ENCODE measurements at regions not wholly inside any gene's neighbourhood (a gene's known extent, or its start where the extent isn't known, plus 50 kb on each side); places are given as distances from the start of the nearest gene placed in this dataset.

DNA sequence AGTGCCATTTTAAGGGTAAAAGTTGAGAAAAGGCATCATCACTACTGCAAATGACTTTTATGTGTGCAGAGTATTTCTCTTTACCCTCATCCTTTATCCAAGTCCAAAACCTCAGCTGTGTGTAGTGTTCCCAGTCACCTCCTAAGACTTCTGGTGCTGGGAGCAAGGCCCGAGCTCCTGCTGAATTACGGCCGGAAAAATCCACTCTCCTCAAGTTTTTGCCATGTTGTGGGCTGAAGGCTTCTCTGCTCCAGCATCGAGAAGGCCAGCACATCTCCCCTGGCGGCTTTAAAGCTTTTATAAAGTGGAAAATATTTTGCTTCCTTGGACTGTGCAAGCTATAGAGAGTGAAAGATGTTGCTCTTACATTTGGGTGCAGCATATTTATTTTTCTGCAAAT, 153.2 kb upstream of the THBS2 start:
- Histone ChIP-seq H3K27ac (no peak overlapping the region), H3K9me3 (ENCODE audit: insufficient read depth, low read depth) (no peaks in the 10 kb centered on the region), H4K20me1 (ENCODE audit: insufficient read depth) (no peaks in the 10 kb centered on the region), H3K4me3 (no peak overlapping the region), H3K9me2 (ENCODE audit: insufficient read depth) (no peaks in the 10 kb centered on the region), H3K36me3 (ENCODE audit: low read depth) (no peaks in the 10 kb centered on the region), H3F3A (ENCODE audit: insufficient read depth, low read depth) (no peaks in the 10 kb centered on the region), H3K27me3 (ENCODE audit: insufficient read depth, low read depth) (peaks cover 50% of the 10 kb centered on the region), H2AFZ (no peak overlapping the region), H3K79me2 (ENCODE audit: low read depth) (no peaks in the 10 kb centered on the region), H3K4me2 (no peak overlapping the region), H3K4me1 (replicated peaks; ENCODE audit: insufficient read depth) (no peaks in the 10 kb centered on the region)
- ChIA-PET CTCF (no interaction called here), POLR2A (ENCODE audit: unreplicated experiment) (no interaction called here)
- no TSS peak for BruUV-seq (replicated peaks)
- TF ChIP-seq, protein P1, sequence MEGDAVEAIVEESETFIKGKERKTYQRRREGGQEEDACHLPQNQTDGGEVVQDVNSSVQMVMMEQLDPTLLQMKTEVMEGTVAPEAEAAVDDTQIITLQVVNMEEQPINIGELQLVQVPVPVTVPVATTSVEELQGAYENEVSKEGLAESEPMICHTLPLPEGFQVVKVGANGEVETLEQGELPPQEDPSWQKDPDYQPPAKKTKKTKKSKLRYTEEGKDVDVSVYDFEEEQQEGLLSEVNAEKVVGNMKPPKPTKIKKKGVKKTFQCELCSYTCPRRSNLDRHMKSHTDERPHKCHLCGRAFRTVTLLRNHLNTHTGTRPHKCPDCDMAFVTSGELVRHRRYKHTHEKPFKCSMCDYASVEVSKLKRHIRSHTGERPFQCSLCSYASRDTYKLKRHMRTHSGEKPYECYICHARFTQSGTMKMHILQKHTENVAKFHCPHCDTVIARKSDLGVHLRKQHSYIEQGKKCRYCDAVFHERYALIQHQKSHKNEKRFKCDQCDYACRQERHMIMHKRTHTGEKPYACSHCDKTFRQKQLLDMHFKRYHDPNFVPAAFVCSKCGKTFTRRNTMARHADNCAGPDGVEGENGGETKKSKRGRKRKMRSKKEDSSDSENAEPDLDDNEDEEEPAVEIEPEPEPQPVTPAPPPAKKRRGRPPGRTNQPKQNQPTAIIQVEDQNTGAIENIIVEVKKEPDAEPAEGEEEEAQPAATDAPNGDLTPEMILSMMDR (conservative IDR thresholded peaks at IDR 0.05), result no peak
- TF ChIP-seq EZH2 (IDR thresholded peaks at IDR 0.05; ENCODE audit: low read depth), result no peak
- intact Hi-C loops (cut with micrococcal nuclease; ENCODE audit: unreplicated experiment), result no loop called here
- no peak for DNase-seq

DNA sequence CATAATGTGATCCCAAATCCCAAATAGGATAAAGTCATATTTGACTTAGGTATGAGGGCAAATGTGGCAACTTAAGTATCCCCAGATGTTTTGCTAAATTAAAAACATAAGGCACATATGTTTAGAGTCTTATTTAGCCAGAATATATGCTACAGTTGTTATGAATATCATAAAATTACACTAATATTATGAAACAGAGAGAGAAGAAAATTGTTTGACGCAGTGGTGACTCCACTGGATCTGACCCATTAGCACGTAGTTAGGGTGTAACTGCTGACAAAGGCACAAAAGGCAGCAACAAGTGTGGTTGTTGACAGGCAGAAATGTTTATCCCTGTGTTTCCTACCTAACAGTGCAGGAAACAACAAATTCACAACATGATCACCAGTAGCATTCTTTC, 152.4 kb upstream of the THBS2 start:
- Histone ChIP-seq H3K27ac (no peak overlapping the region), H3K9me2 (ENCODE audit: insufficient read depth) (no peaks in the 10 kb centered on the region), H3K79me2 (ENCODE audit: low read depth) (no peaks in the 10 kb centered on the region), H2AFZ (no peak overlapping the region), H3F3A (ENCODE audit: insufficient read depth, low read depth) (no peaks in the 10 kb centered on the region), H4K20me1 (ENCODE audit: insufficient read depth) (no peaks in the 10 kb centered on the region), H3K4me2 (no peak overlapping the region), H3K9me3 (ENCODE audit: insufficient read depth, low read depth) (no peaks in the 10 kb centered on the region), H3K36me3 (ENCODE audit: low read depth) (no peaks in the 10 kb centered on the region), H3K4me1 (replicated peaks; ENCODE audit: insufficient read depth) (no peaks in the 10 kb centered on the region), H3K27me3 (ENCODE audit: insufficient read depth, low read depth) (peaks cover 50% of the 10 kb centered on the region), H3K4me3 (no peak overlapping the region)
- no peak for TF ChIP-seq EZH2 (IDR thresholded peaks at IDR 0.05; ENCODE audit: low read depth)
- TF ChIP-seq, protein P1 (conservative IDR thresholded peaks at IDR 0.05), result no peak
- CTCF ChIA-PET, result no interaction called here
- DNase-seq, result no peak
- intact Hi-C loops (cut with micrococcal nuclease; ENCODE audit: unreplicated experiment), result no loop called here
- POLR2A ChIA-PET (ENCODE audit: unreplicated experiment), result no interaction called here
- BruUV-seq (replicated peaks), result no TSS peak

DNA sequence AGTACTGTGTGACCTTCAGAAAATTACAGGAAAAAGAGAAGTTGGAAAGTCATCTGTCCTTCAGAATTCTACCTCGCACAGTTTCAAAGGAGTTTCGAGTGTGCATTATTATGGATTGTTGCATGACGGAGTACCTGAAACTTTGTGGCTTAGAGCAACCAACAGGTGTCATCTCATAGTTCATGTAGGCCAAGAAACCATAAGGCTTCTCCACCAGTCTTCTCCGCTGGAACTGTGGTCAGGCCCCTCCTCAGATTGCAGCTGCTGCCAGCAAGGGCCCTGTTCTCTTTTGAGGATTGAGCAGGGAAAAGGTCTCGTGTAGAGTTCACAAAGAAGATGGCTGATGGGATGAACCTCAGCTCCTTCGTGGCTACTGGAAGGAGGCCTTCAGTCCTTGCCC, 151.2 kb upstream of the THBS2 start:
- DNase-seq, result no peak
- H3F3A ChIP-seq (ENCODE audit: insufficient read depth, low read depth), result no peaks in the 10 kb centered on the region
- no peak for TF ChIP-seq EZH2 (IDR thresholded peaks at IDR 0.05; ENCODE audit: low read depth)
- TF ChIP-seq, protein P1 (conservative IDR thresholded peaks at IDR 0.05), result no peak
- H3K27me3 ChIP-seq (ENCODE audit: insufficient read depth, low read depth), result peaks cover 53% of the 10 kb centered on the region
- no peaks in the 10 kb centered on the region for H3K9me2 ChIP-seq (ENCODE audit: insufficient read depth)
- no peaks in the 10 kb centered on the region for H4K20me1 ChIP-seq (ENCODE audit: insufficient read depth)
- no peaks in the 10 kb centered on the region for H3K4me1 ChIP-seq (replicated peaks; ENCODE audit: insufficient read depth)
- no peaks in the 10 kb centered on the region for H3K79me2 ChIP-seq (ENCODE audit: low read depth)
- no peaks in the 10 kb centered on the region for H3K36me3 ChIP-seq (ENCODE audit: low read depth)
- CTCF ChIA-PET, result no interaction called here
- BruUV-seq (replicated peaks), result no TSS peak
- POLR2A ChIA-PET (ENCODE audit: unreplicated experiment), result no interaction called here
- no peak overlapping the region for H3K4me3 ChIP-seq
- H3K4me2 ChIP-seq, result no peak overlapping the region
- H3K9me3 ChIP-seq (ENCODE audit: insufficient read depth, low read depth), result no peaks in the 10 kb centered on the region
- intact Hi-C loops (cut with micrococcal nuclease; ENCODE audit: unreplicated experiment), result no loop called here
- no peak overlapping the region for H3K27ac ChIP-seq
- no peak overlapping the region for H2AFZ ChIP-seq
